Ishikawa (cell line): ENCODE measurements at regions not wholly inside any gene's neighbourhood (a gene's known extent, or its start where the extent isn't known, plus 50 kb on each side); places are given as distances from the start of the nearest gene placed in this dataset.

Experiments
- CEBPB ChIP-seq: IDR thresholded peaks from 2 replicates; pipeline ENCODE4 v1.6.1; 2012
- CREB1 ChIP-seq: IDR thresholded peaks from 2 replicates; pipeline ENCODE4 v1.6.1; 2012; ENCODE audit warnings: low read depth
- EGR1 ChIP-seq: IDR thresholded peaks from 2 replicates; pipeline ENCODE4 v1.6.1; 2012
- EP300 ChIP-seq: IDR thresholded peaks from 2 replicates; pipeline ENCODE4 v1.6.1; 2012; ENCODE audit warnings: borderline replicate concordance
- FOXM1 ChIP-seq: IDR thresholded peaks from 2 replicates; pipeline ENCODE4 v1.6.1; 2012; ENCODE audit warnings: low read depth, borderline replicate concordance
- MAX ChIP-seq: IDR thresholded peaks from 2 replicates; pipeline ENCODE4 v1.6.1; 2012
- NFIC ChIP-seq: IDR thresholded peaks from 2 replicates; pipeline ENCODE4 v1.6.1; 2012
- RAD21 ChIP-seq: IDR thresholded peaks from 2 replicates; pipeline ENCODE4 v1.6.1; 2012; ENCODE audit warnings: low read depth
- TAF1 ChIP-seq: IDR thresholded peaks from 2 replicates; pipeline ENCODE4 v1.6.1; 2012; ENCODE audit warnings: low read depth, mild to moderate bottlenecking
- TCF12 ChIP-seq: IDR thresholded peaks from 2 replicates; pipeline ENCODE4 v1.6.1; 2012; ENCODE audit warnings: low read depth
- TEAD4 ChIP-seq: IDR thresholded peaks from 2 replicates; pipeline ENCODE4 v1.6.1; 2012
- USF1 ChIP-seq: IDR thresholded peaks from 2 replicates; pipeline ENCODE4 v1.6.1; 2012
- YY1 ChIP-seq: IDR thresholded peaks from 2 replicates; pipeline ENCODE4 v1.6.1; 2012; ENCODE audit warnings: low read depth
- ZBTB7A ChIP-seq: IDR thresholded peaks from 2 replicates; pipeline ENCODE4 v1.6.1; 2012; ENCODE audit warnings: low read depth
- TF ChIP-seq, protein P1 (sequence below): IDR thresholded peaks from 2 replicates; pipeline ENCODE4 v1.6.1; 2012; ENCODE audit warnings: low read depth, mild to moderate bottlenecking

DNA sequence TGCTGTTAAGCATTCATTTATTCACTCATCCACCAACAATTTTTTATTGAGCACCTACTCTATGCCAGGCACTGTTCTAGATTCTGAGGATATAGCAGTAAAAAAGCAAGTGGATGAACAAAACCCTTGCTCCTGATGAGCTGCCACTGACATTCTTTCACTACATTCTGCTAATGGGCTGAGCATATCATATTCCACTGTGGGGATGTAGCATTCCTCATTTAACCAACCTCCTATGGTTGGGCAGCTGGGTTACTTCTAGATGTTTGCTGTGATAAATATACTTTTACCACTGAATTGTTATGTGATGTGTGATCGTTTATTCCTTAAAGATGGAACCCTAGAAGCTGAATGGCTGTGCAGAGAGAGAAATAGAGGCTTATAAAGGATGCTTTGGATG lies 176.9 kb downstream of the MN1 start:
- TF ChIP-seq EGR1 (no peak), TEAD4 (no peak), RAD21 (no peak), FOXM1 (no peak), NFIC (no peak), TCF12 (no peak), EP300 (no peak), YY1 (no peak), USF1 (no peak), CEBPB (no peak), MAX (no peak), CREB1 (no peak), ZBTB7A (no peak), TAF1 (no peak)
- TF ChIP-seq, protein P1, sequence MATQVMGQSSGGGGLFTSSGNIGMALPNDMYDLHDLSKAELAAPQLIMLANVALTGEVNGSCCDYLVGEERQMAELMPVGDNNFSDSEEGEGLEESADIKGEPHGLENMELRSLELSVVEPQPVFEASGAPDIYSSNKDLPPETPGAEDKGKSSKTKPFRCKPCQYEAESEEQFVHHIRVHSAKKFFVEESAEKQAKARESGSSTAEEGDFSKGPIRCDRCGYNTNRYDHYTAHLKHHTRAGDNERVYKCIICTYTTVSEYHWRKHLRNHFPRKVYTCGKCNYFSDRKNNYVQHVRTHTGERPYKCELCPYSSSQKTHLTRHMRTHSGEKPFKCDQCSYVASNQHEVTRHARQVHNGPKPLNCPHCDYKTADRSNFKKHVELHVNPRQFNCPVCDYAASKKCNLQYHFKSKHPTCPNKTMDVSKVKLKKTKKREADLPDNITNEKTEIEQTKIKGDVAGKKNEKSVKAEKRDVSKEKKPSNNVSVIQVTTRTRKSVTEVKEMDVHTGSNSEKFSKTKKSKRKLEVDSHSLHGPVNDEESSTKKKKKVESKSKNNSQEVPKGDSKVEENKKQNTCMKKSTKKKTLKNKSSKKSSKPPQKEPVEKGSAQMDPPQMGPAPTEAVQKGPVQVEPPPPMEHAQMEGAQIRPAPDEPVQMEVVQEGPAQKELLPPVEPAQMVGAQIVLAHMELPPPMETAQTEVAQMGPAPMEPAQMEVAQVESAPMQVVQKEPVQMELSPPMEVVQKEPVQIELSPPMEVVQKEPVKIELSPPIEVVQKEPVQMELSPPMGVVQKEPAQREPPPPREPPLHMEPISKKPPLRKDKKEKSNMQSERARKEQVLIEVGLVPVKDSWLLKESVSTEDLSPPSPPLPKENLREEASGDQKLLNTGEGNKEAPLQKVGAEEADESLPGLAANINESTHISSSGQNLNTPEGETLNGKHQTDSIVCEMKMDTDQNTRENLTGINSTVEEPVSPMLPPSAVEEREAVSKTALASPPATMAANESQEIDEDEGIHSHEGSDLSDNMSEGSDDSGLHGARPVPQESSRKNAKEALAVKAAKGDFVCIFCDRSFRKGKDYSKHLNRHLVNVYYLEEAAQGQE = no peak

- TF ChIP-seq MAX = no peak
- no peak for TF ChIP-seq TAF1
- no peak for TF ChIP-seq TCF12
- TF ChIP-seq NFIC = no peak
- no peak for TF ChIP-seq EP300
- no peak for TF ChIP-seq TEAD4
- no peak for TF ChIP-seq CEBPB
- TF ChIP-seq FOXM1 = no peak
- no peak for TF ChIP-seq RAD21
- no peak for TF ChIP-seq CREB1
- no peak for TF ChIP-seq ZBTB7A
- TF ChIP-seq USF1 = no peak
- no peak for TF ChIP-seq YY1
- TF ChIP-seq, protein P1 = no peak
- no peak for TF ChIP-seq EGR1
These were observed 175.5 kb downstream of the MN1 start for GRCh38 chr22:27625769-27626674.

DNA sequence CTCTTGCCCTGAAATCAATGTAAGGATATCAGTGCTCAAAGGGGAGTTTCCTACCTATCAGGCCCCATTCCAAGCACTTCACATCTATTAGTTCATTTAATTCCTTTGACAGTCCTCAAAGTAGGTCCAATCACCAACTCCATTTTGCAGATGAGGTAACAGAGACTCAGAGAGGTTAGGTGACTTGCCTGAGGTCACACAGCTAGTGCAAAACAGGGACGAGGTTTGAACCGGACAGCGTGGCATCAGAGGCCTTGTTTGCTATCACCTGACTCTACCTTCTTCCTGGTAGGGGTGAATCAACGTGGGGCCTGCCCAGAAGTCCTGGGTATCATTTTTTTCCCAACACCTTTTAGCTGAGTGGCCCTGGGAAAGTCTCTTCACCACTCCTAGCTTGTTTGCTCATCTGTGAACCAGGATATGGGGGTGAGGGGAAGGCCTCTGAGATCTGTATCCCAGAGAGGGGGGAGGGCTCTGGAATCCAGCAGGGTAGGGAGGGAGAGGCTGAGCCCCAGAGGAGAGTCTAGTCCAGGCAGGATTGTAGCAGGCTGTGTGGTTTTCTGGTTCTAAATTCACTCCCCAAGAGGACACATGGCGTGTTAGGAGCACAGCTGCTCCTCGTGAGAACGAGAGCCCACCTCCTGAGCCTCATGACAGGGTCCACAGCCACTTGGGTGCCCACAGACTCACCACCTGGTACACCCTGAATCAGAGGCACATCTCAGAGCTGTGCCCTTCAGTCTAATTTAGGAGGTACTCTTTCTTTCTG lies 174.7 kb downstream of the MN1 start:
- TF ChIP-seq YY1 (no peak), TAF1 (no peak), NFIC (no peak), USF1 (no peak), ZBTB7A (no peak), FOXM1 (no peak), EP300 (no peak), CREB1 (no peak), EGR1 (no peak), MAX (no peak)
- TF ChIP-seq, protein P1 = no peak
